Epidermal melanocyte (primary cell): ENCODE measurements at regions not wholly inside any gene's neighbourhood (a gene's known extent, or its start where the extent isn't known, plus 50 kb on each side); places are given as distances from the start of the nearest gene placed in this dataset.

Source experiments
- DNase-seq: peaks from one replicate; pipeline ENCODE4 v3.0.0; 2011; ENCODE audit warnings: low spot score; ENCODE audit not compliant: insufficient read length

DNA sequence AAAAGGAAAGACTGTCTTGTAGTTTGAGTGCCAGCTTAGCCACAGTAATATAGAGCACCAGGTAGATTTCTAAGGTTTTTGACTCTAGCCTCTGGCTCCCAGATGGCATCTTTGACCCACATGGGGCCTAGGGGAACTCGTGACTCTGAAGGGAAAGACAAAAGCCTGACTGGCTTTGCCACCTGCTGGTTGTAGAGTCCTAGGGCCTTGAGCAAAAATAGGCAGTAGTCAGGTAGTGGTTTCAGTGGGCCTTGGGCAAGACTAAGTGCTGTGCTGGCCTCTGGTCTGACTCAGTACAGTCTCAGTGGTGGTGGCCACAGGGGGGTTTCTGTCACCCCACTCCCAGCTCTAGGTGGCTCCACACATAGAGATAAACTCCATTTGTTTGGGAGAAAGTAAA is 349.4 kb downstream of the FAM181B start:
- no peak for DNase-seq

DNA sequence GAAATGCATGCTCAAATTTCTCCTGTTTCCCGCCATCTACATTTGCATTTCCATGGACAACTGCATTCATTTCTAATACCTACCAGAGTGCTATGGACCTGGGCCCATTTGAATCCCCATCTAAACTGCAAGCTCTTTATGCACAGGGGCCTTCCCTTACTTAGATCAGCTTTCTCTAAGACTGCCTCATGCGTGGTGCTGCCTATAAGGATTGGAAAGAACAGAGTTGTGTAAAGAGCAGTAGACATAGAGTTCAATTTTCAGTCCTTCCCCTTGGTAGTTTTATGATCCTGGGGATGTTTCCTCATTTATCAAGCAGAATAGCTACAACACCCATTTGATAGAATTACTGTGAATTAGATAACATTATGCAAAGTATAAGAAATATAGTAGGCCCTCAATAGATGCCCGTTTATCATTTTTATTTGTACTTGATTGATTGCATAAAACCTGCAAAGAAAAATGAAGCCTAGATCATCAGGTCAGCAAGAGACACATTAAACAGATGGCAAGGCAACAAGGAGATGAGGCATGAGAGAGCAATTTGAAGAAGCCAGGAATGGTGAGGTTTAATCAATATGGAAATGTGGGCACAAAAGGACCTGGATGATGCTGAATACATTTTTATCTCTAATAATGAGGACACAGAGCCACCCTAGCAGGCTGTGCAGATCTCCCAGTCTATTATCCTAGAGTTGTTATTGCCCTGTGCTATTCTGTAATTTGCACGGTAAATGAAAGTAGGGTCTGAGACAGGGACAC is 359.7 kb downstream of the FAM181B start:
- no peak for DNase-seq

DNA sequence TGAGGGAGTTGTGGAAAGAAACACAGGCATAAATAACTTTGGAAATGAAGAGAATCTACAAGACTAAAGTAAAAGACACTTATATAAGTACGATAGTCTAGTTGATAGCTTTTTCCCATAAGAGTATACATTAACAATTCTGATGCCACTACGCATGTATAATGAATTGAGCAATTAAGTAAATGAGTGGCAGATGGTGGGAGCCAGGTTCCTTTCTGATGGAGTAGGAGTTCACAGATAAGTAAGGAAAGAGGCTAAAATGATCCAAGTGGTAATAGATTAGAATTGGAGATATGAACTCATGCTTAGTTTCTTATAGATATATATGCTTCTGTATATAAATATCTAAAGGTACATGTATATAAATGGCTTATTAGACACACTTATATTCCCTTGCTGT is 368.3 kb downstream of the FAM181B start:
- no peak for DNase-seq

DNA sequence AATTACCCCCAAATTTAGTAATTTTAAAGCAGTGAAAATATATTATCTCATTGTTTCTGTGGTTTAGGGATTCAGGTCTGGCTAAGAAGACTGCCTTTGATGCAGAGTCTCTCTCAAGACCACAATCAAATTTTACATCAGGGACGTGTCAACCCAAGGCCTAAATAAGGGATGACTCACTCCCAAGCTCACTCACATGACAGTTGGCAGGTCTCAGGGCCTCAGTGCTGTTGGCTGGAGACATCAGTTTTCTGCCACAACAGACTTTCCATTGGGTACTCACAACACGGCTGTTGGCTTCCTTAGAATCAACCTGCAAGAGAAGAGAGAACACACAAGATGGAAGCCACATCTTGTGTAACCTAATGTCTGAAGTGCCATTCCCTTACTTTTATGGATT is 377.3 kb downstream of the FAM181B start:
- DNase-seq: no peak

DNA sequence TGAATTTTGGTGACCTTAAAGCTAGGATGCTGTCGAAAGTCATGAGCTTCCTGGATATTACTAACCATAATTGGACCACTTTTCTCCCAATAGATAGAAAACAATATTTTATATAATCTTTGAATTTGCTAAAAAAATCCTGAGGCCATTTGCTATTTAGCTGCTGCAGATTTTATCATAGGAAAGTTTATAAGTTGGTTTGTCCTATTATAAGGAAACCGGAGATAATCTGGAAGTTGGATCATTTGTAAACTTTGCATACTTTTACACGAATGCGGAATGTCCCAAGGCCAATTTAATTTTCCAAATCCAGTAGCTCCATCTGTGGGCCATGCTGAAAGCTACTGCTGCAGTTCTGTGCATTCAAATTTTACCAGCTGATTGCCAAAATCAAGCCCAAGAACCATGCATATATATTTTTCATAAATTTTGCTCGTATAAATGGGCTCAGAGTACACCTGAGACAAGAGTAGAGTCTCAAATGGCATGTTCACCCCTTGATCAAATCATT is 378.3 kb downstream of the FAM181B start:
- DNase-seq: no peak

DNA sequence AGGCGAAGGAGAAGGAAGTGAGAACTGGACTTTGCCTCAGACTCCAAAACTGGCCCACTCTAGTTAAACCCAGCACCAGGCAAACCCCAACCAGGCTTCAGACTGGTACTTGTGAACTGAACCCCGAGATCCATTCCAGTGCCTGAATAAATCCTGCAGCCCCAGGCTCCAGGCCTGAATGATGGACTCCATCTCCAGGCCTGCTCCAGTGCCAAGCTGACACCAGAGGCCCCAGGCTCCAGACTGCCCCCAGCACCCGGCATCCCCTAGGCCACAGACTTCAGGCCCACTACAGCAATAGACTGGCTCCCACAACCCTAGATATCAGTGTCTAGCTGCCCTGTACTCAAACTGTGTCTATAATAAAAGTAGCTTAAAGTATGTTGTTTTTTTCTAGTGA is 406.8 kb downstream of the FAM181B start:
- DNase-seq: no peak

DNA sequence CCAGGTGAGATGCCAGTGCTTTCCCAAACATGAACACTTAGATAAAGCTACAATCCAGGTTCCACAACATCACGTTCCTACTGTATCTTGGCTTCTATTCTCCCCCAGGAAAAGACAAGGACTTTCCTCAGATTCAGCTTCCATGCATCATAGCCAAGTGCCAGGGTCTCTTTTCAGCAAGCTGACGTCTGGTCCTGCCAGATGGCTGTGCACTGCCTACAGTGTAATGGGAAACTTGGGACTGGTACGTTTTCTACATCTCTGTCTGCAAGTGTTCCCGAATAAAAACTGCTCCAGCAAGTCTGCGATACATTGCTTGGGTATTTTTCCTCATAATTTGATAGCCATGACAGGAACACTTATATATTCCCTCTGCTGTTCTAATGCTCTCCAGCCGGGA is 412.5 kb downstream of the FAM181B start:
- no peak for DNase-seq

DNA sequence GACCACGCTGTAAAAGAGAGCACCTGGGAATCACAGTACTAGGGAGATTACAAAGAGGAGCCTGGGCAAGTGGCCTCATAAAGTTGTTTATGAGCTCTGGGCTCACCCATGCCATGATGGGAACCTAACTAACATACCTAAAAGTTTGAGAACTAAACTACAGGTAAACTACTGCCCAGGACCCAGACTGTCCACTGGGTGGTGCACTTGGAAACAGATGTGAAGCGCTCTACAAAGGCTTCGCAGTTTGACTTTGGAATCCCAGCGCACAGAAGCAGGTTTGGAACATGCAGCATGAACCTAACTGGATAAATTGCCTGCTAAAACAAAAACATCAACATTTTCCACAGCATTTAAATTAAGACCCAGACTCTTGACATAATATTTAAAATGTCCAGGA is 418.6 kb downstream of the FAM181B start:
- DNase-seq: no peak

DNA sequence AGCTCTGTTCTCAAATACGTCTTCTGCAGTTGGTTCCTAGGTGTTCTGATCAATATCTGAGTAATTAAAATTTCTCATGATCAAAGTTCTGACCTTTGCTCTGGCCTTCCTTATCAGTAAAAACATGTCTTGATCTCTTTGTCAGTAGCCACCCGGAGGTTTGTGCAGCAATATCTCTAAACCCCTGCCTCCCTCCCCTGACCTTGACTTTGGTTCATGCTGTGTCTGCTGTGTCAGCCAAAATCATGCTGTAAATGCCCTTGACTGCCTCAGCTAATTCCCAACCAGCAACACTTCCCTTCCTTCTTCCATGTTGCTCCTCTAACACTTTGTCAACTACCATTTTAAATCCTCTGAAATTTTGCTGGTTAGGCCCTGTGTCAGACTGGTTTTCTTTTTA is 424.7 kb downstream of the FAM181B start:
- no peak for DNase-seq

DNA sequence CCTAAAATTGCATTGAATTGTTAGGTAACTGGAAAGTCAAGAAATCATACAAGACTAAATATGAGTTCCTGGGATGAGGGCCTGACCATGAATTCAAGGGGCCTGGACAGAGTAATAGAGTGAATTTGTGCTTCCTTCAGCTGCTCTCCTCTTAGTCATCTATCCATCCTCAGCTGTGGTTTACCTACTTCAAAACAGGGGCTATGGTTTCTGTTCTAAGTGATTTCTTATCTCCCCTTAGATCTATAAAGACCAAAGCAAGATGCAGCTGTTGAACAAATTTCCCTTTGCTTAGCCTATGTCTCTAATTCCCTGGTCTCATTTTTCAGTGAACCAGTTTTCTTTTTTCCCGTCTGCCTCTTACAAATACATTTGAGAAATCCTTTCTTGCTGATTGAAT is 428.5 kb downstream of the FAM181B start:
- DNase-seq: no peak

DNA sequence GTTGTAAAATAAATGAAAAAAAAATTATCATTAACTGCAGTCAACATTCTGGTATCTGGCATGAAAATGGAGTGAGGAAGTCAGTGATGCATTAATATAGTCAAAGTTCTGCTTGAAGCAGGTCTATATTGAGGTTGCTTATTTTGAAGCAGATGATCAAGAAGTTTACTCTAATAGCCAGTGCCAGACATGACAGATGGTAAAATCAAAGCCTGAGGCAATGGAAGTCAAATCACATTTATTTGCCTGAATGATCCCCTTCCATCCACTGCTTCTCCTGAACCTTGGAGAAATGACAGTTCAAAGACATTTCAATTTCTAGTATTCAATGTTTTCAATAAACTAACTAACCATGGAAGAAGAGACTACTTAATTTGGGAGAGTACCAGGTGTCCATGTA is 430.0 kb downstream of the FAM181B start:
- DNase-seq: no peak

DNA sequence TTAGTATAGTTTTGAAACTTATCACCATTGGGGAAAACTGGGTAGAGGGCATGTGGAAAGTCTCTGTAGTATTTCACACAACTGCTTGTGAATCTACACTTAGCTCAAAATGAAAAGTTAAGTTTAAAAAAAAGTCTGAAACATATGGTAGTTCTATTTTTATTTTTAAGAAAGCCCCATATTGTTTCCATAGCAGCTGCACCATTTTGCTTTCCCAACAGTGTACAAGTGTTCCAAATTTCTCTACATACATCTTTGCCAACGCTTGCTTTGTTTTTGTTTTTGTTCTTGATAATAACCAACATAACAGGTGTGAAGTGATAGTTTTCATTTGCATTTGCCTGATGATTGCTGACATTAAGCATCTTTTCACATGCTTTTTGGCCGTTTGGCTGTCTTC is 445.2 kb downstream of the FAM181B start:
- no peak for DNase-seq

DNA sequence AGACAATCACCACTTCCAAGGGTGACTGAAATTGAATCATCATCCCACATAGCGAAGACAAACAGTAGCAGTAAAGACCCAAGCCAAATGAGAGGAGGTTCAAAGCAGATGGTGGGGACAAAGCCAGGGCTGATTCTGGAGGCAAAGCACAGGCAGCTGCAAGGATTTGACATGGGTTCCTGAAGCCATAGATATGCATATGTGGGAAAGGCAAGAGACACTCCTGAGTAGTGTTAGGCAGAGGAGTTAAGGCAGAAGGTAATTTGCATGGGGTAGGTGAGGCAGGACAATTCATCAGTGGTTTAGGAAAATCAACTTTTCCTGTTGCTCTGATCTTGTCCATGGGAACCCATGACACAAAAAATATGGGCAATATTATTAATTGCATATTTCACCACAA is 462.8 kb downstream of the FAM181B start:
- DNase-seq: no peak

DNA sequence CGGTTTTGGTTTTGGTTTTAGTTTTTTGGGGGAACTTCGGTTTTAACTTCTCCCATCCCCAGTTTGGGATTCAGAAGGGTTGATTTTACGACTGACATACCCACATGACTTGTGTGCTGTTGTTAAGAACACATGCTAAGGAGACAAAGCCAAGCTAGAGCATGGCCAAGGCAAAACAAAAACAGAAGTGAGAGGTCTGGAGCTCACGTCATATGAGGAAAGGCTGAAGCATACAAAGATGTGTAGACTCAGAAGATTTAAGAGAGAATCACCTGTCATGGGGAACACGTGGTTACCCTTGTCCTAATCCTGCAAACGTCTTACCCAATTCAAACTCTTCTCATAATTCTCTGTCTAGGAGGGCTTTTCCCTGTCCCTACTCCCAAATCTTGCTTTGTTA is 465.0 kb downstream of the FAM181B start:
- DNase-seq: no peak

DNA sequence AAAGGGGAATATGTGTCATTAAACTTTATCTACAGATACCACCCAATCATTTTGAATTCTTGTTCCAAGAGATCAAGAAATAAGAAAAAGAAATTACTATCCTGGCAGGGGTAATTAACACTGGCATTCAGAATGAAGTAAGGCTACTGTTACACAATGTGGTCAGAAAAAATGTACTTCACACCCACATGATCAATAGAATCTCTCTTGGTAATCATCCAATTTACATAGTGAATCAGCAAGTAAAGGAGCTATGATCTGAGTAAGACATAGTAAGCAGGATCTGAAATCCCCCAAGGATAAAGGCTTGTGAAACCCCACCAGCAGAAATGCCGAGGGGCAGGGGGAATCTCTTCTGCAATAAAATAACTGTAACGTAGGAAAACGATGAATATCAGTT is 466.5 kb downstream of the FAM181B start:
- no peak for DNase-seq

DNA sequence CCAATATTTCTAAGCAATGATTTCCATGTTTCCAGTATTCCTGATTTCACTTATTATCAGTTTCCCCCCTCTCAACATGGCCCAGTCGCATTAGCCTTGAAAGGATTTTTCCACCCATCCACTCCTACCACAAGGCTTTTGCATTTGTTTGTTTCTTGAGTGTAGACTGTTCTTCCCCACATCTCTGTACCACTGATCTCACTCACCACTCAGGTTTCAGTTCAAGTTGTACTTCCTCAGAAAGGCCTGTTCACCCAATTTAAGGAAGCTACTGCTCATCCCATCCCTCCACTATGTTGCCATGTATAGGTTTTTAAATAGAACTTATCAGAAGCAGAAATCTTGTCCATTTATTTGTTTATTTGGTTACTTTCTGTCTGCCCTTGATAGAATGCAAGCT is 472.3 kb downstream of the FAM181B start:
- no peak for DNase-seq

DNA sequence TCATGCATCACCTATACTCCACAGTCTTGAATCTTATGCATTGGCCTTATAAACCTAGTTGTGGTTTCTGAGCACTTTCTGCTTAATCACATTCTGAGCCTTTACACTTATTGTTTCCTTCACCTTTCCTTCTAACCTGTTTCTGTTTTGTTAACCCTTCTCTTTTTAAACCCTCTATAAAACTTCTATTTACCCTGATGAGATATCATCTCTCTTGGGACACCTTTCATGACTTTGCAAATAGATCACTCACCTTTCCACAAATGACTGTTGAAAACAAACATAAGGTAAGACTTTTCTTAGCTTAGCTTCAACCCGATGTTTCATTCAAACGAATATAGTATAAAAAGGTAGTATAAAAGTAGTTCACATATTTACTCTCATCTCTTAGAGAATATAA is 483.6 kb downstream of the FAM181B start:
- DNase-seq: no peak

DNA sequence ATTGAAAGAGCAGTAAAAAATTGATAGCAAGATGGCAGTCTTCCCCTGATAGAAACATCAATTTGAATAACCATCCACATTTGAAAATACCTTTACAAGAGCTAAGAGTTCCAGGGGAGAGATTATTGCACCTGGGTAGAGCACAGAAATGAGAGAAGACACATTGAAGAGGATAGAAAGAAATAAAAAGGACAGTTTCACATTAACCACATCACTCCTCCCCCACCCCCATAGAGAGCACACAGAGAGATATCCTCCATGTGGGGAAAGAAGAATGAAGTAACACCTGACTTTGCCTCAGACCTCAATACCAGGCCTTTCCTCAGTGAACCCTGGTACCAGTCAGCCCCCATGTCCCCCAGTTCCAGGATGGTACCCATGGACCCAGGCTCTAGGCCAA is 486.7 kb downstream of the FAM181B start:
- DNase-seq: no peak

DNA sequence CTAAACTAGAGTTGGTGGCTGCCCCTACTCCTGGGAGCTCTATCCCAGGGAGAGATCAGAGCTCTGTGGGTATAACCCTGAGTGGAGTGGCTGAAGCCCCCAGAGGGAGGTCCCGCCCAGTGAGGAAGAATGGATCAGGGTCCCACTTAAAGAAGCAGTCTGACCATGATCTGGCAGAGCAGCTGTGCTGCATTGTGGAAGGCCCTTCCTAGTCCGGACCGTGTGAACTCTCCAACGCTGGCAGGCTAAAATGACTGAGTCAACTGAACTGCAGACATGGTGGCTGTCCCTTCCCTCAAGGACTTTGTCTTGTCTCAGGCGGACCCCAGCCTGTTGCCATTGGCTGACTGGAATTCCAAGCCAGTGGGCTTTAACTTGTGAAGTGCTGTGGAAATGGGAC is 494.2 kb downstream of the FAM181B start:
- no peak for DNase-seq

DNA sequence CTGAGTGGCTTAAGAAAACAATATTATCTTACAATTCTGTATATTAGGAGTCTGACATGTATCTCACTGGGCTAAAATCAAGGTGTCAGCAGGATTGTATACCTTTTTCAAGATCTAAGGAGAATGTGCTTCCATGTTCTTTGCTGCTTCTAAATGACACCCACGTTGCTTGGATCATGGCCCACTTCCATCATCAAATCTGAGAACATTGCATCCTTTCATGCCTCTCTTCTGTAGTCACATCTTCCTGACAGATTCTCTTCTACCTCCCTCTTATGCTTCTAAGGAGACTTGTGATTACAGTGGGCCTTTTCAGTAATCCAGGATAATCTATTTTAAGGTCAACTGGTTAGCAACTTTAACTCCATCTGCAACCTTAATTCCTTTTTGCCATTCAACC is 499.4 kb downstream of the FAM181B start:
- no peak for DNase-seq

DNA sequence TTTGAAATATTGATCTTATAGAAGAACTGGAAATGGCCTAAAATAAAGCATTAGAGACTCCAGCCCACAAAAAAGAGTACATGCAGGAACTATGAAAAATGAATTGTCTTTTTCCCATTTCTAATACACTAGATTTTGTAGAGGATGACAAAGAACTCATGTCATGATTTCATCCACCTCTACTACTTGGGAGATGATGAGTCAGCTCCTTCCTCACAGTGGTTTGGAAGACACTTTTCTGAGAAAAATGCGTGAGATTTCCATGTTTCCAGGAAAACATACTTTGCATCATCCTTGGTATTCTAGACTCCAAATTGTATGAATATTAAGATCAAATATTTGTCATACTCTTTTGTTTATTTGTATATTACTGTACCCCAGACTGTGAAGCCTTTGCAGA is 500.5 kb downstream of the FAM181B start:
- no peak for DNase-seq

DNA sequence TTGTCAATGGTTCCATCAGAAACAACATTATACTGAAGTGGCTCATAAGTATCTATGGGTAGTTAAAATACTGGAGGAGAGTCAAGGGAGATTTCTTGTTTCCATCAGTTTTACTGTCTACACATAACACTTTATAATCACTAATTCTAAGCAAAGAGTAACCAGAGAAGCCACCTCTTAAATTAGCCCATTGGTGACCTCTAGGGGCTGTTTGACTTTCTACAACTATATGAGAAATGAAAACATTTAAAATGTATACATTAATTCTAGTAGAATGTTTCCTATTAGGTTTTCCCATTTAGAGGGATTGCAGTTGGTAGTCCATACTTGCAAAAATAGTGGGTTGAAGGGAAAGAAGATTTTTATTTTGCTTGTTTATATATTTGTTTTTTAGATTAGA is 504.3 kb downstream of the FAM181B start:
- DNase-seq: peak; percentile 41

DNA sequence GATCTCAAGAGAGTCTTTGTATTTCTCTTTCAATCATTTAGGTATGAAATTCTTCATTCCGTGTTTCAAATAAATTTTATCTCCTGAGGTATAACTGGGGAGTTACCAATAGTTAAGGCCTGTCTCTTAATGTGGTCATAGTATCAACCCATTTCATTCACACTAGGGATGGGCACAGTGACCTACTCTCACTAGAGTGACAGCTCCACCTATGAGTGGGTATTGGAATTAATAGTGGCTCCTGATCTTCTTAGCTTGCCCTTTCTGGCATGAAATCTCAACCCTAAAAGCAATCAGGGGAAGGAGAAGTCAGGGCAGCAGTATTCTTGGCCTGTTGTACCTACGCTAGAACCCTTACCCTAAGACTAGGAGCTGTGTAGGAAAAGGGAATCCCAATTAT is 507.7 kb downstream of the FAM181B start:
- no peak for DNase-seq

DNA sequence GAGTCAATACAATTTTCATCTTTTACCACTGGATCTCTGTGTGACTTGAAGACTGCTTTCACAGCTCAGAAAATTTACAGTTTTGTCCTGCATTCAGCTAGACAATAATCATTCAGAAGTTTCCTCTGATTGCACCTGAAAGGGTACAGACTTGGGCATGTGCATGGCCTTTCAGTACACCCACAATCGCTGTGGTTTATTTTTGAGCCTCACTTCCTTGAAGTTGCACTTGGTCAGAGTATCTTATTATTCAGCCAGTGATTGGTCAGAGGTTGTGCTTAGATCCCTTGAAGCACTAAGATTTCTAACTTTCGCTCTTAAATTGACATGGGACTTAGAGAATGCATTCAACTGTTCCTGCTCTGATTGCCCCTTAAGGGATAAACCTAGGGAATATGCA is 508.2 kb downstream of the FAM181B start:
- DNase-seq: no peak
